ENCODE measurements at regions not wholly inside any gene's neighbourhood (a gene's known extent, or its start where the extent isn't known, plus 50 kb on each side); places are given as distances from the start of the nearest gene placed in this dataset.

- dilution Hi-C loops (cut with HindIII; ENCODE audit: low sequenced_read_pairs, unreplicated experiment) = no loop called here
- Histone ChIP-seq H4K5ac (ENCODE audit: low read depth, low read length) (no peak overlapping the region), H4K8ac (ENCODE audit: low read depth in 2 of 2, low read length in 2 of 2) (no peak overlapping the region), H2BK15ac (ENCODE audit: low read depth, low read length) (no peak overlapping the region), H3K4me3 (ENCODE audit: insufficient read depth, low read depth, low read length) (no peak overlapping the region), H3K79me1 (ENCODE audit: low read depth in 1 of 2, low read length in 2 of 2) (no peaks in the 10 kb centered on the region), H3K9me3 (ENCODE audit: control insufficient read depth, insufficient read depth, low read length) (no peaks in the 10 kb centered on the region), H2BK120ac (ENCODE audit: low read depth, low read length) (no peak overlapping the region), H3K9ac (ENCODE audit: low read depth, low read length) (no peak overlapping the region), H3K14ac (replicated peaks; ENCODE audit: low read depth, low read length) (no peak overlapping the region), H3K27ac (ENCODE audit: insufficient read depth, low read length) (no peak overlapping the region), H3K56ac (ENCODE audit: extremely low read depth, insufficient read depth, low read length) (no peak overlapping the region), H3K4me2 (ENCODE audit: low read depth, low read length) (no peak overlapping the region), H2BK5ac (ENCODE audit: low read depth, low read length, poor library complexity, severe bottlenecking) (no peak overlapping the region), H2BK20ac (ENCODE audit: low read depth, low read length) (no peak overlapping the region), H2AFZ (replicated peaks; ENCODE audit: low read length, poor library complexity) (no peak overlapping the region), H3K23ac (ENCODE audit: low read depth, low read length) (no peak overlapping the region), H4K91ac (ENCODE audit: insufficient read depth, low read depth, low read length) (no peak overlapping the region), H2AK9ac (replicated peaks; ENCODE audit: low read depth, low read length, poor library complexity) (no peak overlapping the region), H3K9me1 (ENCODE audit: insufficient read depth, low read length) (no peaks in the 10 kb centered on the region), H3K4me1 (ENCODE audit: control insufficient read depth, insufficient read depth, low read length) (no peaks in the 10 kb centered on the region), H3K4ac (ENCODE audit: low read depth, low read length) (no peak overlapping the region), H3K27me3 (ENCODE audit: control insufficient read depth, insufficient read depth, low read length) (peaks cover 3% of the 10 kb centered on the region), H2AK5ac (ENCODE audit: low read depth, low read length) (no peak overlapping the region), H3K36me3 (ENCODE audit: control insufficient read depth, insufficient read depth, low read length) (no peaks in the 10 kb centered on the region), H4K20me1 (ENCODE audit: insufficient read depth, low read length) (no peaks in the 10 kb centered on the region), H3K18ac (ENCODE audit: low read depth, low read length) (no peak overlapping the region)
- no CpG with 5 or more reads among the region's 3 CpGs for WGBS, 2 experiments (ENCODE audit: extremely low coverage in 2 of 2, insufficient read length in 1 of 2)
- ChIA-PET CTCF (no interaction called here), POLR2A (ENCODE audit: unreplicated experiment) (interaction anchor here (1.0 kb wide), 1 partner anchor 250 kb away, joined by 3 read pairs; no protein-coding TSS in a partner anchor)
- no TSS peak for BruUV-seq (replicated peaks)
- ATAC-seq (ENCODE audit: low read depth) (no peak), DNase-seq (no peak)
- in situ Hi-C loops (cut with MboI; ENCODE audit: low sequenced_read_pairs) = no loop called here
- TF ChIP-seq RFX5 (IDR thresholded peaks at IDR 0.05; ENCODE audit: low read depth, low read length) (no peak), BHLHE40 (IDR thresholded peaks at IDR 0.05; ENCODE audit: low read depth, low read length) (no peak), MXI1 (IDR thresholded peaks at IDR 0.05; ENCODE audit: borderline replicate concordance, low read depth, low read length) (no peak), RAD21 (IDR thresholded peaks at IDR 0.05; ENCODE audit: low read length) (no peak), CTCF (conservative IDR thresholded peaks at IDR 0.05; ENCODE audit: low read depth, low read length) (no peak), ELK1 (IDR thresholded peaks at IDR 0.05; ENCODE audit: borderline replicate concordance, low read depth, low read length) (no peak), RCOR1 (IDR thresholded peaks at IDR 0.05; ENCODE audit: insufficient replicate concordance, low read length) (no peak), CHD1 (IDR thresholded peaks at IDR 0.05; ENCODE audit: low read depth, low read length) (no peak), FOS (IDR thresholded peaks at IDR 0.05; ENCODE audit: low read depth, low read length) (no peak), MAFK (IDR thresholded peaks at IDR 0.05; ENCODE audit: low read depth, low read length) (no peak)
- intact Hi-C loops (cut with micrococcal nuclease) = no loop called here
These were observed 60.8 kb downstream of the MID1IP1 start for GRCh38 chrX:38862100-38862499.

Measured in IMR-90 (cell line).